Transverse colon (tissue), 4 donors: ENCODE measurements at regions not wholly inside any gene's neighbourhood (a gene's known extent, or its start where the extent isn't known, plus 50 kb on each side); places are given as distances from the start of the nearest gene placed in this dataset.

Experiments
- DNase-seq: peaks from one replicate; pipeline ENCODE4 v3.0.0-alpha.2; 2019
- H3K27ac ChIP-seq, 4 donors: fragments of 200-600 bp; sonication (generic); 2 replicates each; pipeline ENCODE4 v1.5.1; 2016 to 2018; ENCODE audit warnings: inconsistent platforms in 4 of 4
- H3K27me3 ChIP-seq: fragments of 200-600 bp; sonication (generic); 2 replicates; pipeline ENCODE4 v1.5.1; 2017; ENCODE audit warnings: inconsistent platforms
- H3K36me3 ChIP-seq, 4 donors: fragments of 200-600 bp; sonication (generic); 2 replicates each; pipeline ENCODE4 v1.5.1; 2017 to 2019; ENCODE audit warnings: inconsistent platforms in 4 of 4
- H3K4me1 ChIP-seq, 4 donors: fragments of 200-600 bp; sonication (generic); 2 replicates each; pipeline ENCODE4 v1.5.1; 2017 to 2020; ENCODE audit warnings: inconsistent platforms in 4 of 4
- H3K4me3 ChIP-seq, 4 donors: fragments of 200-600 bp; sonication (generic); 1 replicate in 1 of 4; 2 replicates in 3 of 4; pipeline versions ENCODE4 v1.5.1 to v1.6.1; 2017 to 2019; ENCODE audit warnings: inconsistent platforms in 4 of 4
- H3K9me3 ChIP-seq, 2 donors: fragments of 200-600 bp; sonication (generic); 2 replicates each; pipeline ENCODE4 v1.5.1; 2017 to 2019; ENCODE audit warnings: inconsistent platforms in 2 of 2
- EP300 ChIP-seq: sonication (generic); formaldehyde crosslinking; IDR thresholded peaks from one replicate; pipeline ENCODE4 v1.6.1; 2017; ENCODE audit warnings: antibody characterized with exemption, low read depth
- POLR2A ChIP-seq: fragments of 450-650 bp; IDR thresholded peaks from one replicate; pipeline ENCODE4 v1.6.1; 2016; ENCODE audit warnings: antibody characterized with exemption, mild to moderate bottlenecking, moderate library complexity
- POLR2AphosphoS5 ChIP-seq, 3 donors: sonication (generic); formaldehyde crosslinking; IDR thresholded peaks; one replicate each; pipeline ENCODE4 v1.6.1; 2016; ENCODE audit warnings: antibody characterized with exemption in 3 of 3
- WGBS, 2 donors: methylation state at CpG; one replicate each; pipeline ENCODE4 v1.1.5; 2018; ENCODE audit warnings: low coverage in 1 of 2; 5-methylcytosine and 5-hydroxymethylcytosine counted together
- in situ Hi-C, 4 donors: fragments of 200-750 bp; cut with MboI; loops; one replicate each; pipeline versions ENCODE4 v1.15.0 to v1.15.1; 2017; ENCODE audit warnings: low sequenced_read_pairs in 3 of 4, low pct_ligation_motif_present in 1 of 4, low pct_unique_long_range_greater_than_20kb in 1 of 4
- intact Hi-C: fragments of 100-400 bp; cut with DNase I; formaldehyde crosslinking; loops from one replicate; pipeline ENCODE4 v1.15.1; 2023; ENCODE audit warnings: low total_unique reads
- TF ChIP-seq, protein P1 (sequence below), 5 experiments: fragments of 200-600 bp in 3 of 5; fragments of 450-650 bp in 2 of 5; sonication (generic) in 3 of 5; IDR thresholded peaks; 1 replicate in 2 of 5; 2 replicates in 3 of 5; pipeline ENCODE4 v1.5.1; 2016 to 2017; ENCODE audit warnings: antibody characterized with exemption in 5 of 5, inconsistent platforms in 3 of 5, mild to moderate bottlenecking in 2 of 5, moderate library complexity in 1 of 5

GRCh38 chr18:30908381-30908780, 134.2 kb downstream of the DSC3 start:
- no peaks in the 10 kb centered on the region for H3K36me3 ChIP-seq
- H3K27ac ChIP-seq, result no peak overlapping the region
- TF ChIP-seq POLR2A (no peak), EP300 (no peak), POLR2AphosphoS5 (IDR thresholded peaks at IDR 0.05) (no peak)
- TF ChIP-seq, protein P1, sequence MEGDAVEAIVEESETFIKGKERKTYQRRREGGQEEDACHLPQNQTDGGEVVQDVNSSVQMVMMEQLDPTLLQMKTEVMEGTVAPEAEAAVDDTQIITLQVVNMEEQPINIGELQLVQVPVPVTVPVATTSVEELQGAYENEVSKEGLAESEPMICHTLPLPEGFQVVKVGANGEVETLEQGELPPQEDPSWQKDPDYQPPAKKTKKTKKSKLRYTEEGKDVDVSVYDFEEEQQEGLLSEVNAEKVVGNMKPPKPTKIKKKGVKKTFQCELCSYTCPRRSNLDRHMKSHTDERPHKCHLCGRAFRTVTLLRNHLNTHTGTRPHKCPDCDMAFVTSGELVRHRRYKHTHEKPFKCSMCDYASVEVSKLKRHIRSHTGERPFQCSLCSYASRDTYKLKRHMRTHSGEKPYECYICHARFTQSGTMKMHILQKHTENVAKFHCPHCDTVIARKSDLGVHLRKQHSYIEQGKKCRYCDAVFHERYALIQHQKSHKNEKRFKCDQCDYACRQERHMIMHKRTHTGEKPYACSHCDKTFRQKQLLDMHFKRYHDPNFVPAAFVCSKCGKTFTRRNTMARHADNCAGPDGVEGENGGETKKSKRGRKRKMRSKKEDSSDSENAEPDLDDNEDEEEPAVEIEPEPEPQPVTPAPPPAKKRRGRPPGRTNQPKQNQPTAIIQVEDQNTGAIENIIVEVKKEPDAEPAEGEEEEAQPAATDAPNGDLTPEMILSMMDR (IDR thresholded peaks at IDR 0.05), result no peak
- H3K9me3 ChIP-seq, result no peaks in the 10 kb centered on the region
- in situ Hi-C loops, result loop anchor here in 1 of 4 donors (25.0 kb wide), 1 partner anchor 104 kb away; no protein-coding TSS in a partner anchor
- 77 to 80% methylated on average over 1 of the region's 1 CpG for WGBS, 2 donors
- no peaks in the 10 kb centered on the region for H3K27me3 ChIP-seq
- H3K4me1 ChIP-seq, result no peaks in the 10 kb centered on the region
- DNase-seq, result no peak
- no peak overlapping the region for H3K4me3 ChIP-seq
- intact Hi-C loops, result no loop called here

GRCh38 chr18:30903566-30903965, 139.0 kb downstream of the DSC3 start:
- no peaks in the 10 kb centered on the region for H3K4me1 ChIP-seq
- TF ChIP-seq POLR2A, result no peak
- TF ChIP-seq POLR2AphosphoS5 (IDR thresholded peaks at IDR 0.05), result no peak
- TF ChIP-seq, protein P1 (IDR thresholded peaks at IDR 0.05), result no peak
- no peak for TF ChIP-seq EP300
- H3K4me3 ChIP-seq, result no peak overlapping the region
- H3K9me3 ChIP-seq, result no peaks in the 10 kb centered on the region
- intact Hi-C loops (no loop called here), in situ Hi-C loops (loop anchor here in 1 of 4 donors (25.0 kb wide), 1 partner anchor 109 kb away; no protein-coding TSS in a partner anchor)
- no peak overlapping the region for H3K27ac ChIP-seq
- no peaks in the 10 kb centered on the region for H3K27me3 ChIP-seq
- no peaks in the 10 kb centered on the region for H3K36me3 ChIP-seq
- DNase-seq, result no peak

DNA sequence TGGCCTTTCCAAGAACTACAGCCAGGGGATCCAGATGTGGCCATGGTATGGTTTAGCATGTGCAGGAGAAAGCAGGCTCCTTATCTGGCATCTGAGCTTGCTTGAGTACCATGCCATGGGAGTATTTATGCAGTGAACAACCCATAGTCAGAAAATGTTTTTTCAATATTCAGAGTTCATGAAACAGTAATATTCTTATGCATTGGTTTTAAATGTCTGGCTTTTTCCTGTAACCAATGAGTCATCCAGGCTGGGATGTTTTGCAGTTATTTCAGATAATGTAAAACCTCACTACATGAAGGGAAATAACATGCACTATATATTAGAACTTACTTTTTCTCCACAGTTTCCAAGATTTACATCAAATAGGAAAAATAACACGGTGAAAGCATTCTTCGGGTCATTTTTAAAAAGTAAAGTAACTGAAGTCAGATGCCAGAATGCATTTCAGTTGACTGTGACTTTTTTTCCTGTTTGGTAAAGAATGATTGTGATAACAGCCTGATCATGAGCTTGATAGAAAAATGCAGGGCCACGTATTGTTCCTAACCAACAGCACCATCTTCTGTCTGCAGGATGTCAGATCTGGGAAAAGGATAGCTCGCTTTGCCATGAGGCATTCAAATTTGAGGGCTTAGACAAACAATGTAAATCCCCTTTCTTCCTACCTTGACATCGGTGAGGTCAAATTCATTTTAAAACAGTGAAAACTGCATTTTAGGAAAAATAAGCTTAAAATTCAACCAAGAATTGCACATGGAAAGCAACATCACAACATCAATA, 152.8 kb downstream of the DSC3 start:
- in situ Hi-C loops, result loop anchor here in 1 of 4 donors (25.0 kb wide), 1 partner anchor 1002 kb away; no protein-coding TSS in a partner anchor
- intact Hi-C loops, result no loop called here
- H3K27ac ChIP-seq, result no peak overlapping the region
- H3K4me3 ChIP-seq, result no peak overlapping the region
- TF ChIP-seq EP300, result no peak
- TF ChIP-seq, protein P1 (IDR thresholded peaks at IDR 0.05), result peak in 2 of 5 experiments; percentile 3 to 12
- TF ChIP-seq POLR2AphosphoS5 (IDR thresholded peaks at IDR 0.05), result no peak
- no peak for TF ChIP-seq POLR2A
- 30 to 39% methylated on average over 5 of the region's 5 CpGs for WGBS, 2 donors
- H3K9me3 ChIP-seq, result no peaks in the 10 kb centered on the region
- no peaks in the 10 kb centered on the region for H3K27me3 ChIP-seq
- H3K4me1 ChIP-seq, result no peaks in the 10 kb centered on the region
- DNase-seq, result no peak
- H3K36me3 ChIP-seq, result no peaks in the 10 kb centered on the region

DNA sequence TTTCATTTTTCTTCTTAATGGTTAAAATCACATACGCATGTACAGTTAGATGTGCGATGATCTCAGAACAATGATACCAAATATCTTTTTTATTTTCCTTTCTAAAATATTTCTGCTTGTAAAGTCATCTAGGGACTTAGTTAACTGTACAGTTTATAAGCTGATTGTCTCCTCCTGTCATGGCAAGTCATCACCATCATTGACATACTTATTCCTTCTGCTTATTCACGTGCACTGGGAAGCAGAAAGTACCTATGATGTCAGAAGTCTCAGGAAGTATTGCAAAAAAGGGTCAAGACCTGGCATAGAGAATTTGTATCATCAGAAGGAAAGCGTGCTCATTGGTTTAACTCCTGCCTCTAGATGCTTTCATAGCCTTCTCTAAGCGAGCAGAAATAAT, 154.2 kb downstream of the DSC3 start:
- 76 to 96% methylated on average over 5 of the region's 5 CpGs for WGBS, 2 donors
- no peaks in the 10 kb centered on the region for H3K36me3 ChIP-seq
- no peak overlapping the region for H3K27ac ChIP-seq
- H3K27me3 ChIP-seq, result no peaks in the 10 kb centered on the region
- H3K4me1 ChIP-seq, result no peaks in the 10 kb centered on the region
- TF ChIP-seq POLR2A, result no peak
- TF ChIP-seq, protein P1 (IDR thresholded peaks at IDR 0.05), result no peak
- no peak for TF ChIP-seq POLR2AphosphoS5 (IDR thresholded peaks at IDR 0.05)
- TF ChIP-seq EP300, result no peak
- no peak overlapping the region for H3K4me3 ChIP-seq
- H3K9me3 ChIP-seq, result no peaks in the 10 kb centered on the region
- no peak for DNase-seq
- intact Hi-C loops (no loop called here), in situ Hi-C loops (loop anchor here in 1 of 4 donors (25.0 kb wide), 1 partner anchor 1001 kb away; no protein-coding TSS in a partner anchor)
